H4 (cell line): ENCODE measurements at regions not wholly inside any gene's neighbourhood (a gene's known extent, or its start where the extent isn't known, plus 50 kb on each side); places are given as distances from the start of the nearest gene placed in this dataset.

Experiments
- DNase-seq: peaks from one replicate; pipeline ENCODE4 v3.0.0-alpha.2; 2015; ENCODE audit warnings: low spot score

DNA sequence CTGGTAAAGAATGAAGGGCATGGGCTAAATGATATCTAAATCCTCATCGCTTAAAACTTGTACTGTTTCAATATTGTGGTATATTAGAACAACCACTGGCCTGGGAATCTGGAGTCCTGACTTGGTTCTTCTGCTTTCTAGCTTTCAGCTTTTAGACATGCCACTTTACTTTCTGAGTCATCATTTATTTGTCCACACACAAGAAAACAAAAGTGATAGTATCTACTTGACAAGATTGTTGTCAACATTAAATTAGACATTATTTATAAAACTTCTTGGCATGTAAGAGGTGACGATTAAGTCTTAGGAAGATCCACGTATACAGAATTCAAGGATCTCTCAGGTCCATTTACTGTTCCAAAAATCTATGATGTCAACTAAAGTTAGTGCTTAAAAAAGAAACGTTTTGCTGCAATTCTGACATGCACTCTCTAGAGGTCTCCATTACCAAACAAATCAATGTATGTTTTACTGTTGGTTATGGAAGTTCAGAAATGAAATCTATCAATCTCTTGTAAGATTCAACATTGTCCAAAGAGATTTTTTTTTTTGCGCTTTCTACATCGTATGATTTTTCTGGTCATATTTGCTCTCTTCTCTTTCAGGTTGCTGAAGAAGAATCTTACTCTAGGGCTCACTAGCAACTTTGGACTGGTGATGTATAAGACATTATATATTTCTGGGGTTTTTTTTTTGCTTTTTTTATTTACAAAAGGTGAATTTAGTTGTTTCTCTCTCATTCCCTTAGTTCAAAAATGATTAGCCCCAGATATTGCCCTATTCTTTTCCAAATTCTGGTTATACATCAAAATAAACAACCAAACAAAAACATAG, 53.6 kb upstream of the DYNC1I1 start:
- peak; percentile 35 for DNase-seq

DNA sequence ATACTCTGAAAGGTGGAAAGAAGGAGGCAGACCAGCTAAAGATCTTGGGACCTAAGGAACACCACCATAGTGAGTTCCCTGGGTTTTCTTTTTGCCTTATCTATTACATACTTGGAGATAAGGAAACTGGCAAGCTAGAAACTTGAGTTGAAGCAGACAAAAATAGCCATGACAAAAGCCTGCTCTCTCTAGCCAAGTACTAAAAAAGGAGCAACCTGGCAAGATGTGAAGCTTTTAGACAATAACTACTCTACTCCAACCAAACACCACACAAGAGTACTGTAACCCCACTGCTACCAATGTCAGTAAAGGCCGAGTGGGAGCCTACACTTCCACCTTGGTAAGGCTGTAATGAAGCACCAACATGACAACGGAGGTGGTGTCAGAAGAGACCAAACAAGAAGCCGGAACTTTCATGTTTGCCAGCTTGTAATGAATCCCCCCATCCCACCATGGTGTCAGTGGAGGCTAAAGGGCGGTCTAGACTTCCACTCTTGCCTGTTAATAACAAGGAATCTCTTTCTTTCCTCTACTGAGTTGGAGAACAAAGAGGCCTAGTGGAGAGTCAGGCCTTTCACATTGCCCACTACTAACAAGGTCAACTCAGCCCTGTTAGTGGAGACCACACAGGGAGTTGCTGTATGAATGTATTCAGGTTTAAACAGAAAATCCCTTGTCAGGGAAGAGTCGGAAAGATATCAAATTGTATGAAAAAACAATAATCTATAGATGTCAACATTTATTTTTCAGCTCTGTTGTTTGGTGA, 55.8 kb upstream of the DYNC1I1 start:
- no peak for DNase-seq

DNA sequence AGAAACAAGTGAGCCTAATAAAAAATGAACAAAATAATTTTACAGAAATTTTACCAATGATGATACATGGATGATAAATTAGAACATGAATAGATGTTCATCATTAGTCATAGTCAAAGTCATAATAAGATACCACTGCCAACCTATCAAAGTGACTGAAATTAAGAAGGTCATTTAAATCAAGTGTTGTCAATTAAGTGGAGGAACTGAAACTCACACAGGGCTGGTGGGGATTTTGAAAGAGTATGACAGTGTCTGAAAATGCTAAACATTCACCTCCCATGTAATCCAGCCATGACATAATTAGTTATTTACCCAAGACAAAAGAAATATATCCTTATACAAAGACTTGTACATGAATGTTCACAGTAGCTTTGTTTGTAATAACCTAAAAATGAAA, 57.1 kb upstream of the DYNC1I1 start:
- DNase-seq, result no peak

DNA sequence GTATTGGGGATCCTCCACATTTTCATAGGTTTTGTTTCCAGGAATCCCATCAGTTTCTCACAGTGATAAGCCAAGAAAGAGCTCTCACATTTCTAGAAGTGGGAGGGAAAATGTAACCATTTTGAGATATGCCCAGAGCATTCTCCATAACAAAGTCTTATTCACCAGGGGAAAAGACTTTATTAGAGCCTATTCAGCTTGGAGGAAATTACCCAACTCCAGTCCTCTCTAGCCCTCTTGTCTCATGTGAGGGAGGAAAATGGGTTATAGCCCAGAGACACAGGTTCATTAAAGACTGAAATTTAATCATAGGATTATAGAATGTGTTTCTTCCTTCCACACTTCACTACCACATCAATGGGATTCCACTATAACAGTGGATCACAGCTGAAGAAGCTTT, 61.6 kb upstream of the DYNC1I1 start:
- DNase-seq, result no peak

DNA sequence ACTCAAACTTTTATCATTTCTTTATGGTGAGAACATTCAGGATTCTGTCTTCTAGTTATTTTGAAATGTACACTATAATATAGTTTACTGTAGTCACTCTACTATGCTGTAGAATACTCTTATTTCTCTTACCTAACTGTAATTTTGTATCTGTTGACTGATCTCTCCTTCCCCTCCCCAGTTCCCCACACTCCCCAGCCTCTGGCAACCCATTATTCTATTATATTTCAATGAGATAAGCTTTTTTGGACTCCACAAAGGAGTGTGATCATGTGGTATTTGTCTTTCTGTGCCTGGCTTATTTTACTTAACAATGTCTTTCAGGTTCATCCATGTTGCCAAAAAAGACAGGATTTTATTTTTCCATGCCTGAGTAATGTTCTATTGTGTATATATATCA, 71.4 kb upstream of the DYNC1I1 start:
- no peak for DNase-seq

DNA sequence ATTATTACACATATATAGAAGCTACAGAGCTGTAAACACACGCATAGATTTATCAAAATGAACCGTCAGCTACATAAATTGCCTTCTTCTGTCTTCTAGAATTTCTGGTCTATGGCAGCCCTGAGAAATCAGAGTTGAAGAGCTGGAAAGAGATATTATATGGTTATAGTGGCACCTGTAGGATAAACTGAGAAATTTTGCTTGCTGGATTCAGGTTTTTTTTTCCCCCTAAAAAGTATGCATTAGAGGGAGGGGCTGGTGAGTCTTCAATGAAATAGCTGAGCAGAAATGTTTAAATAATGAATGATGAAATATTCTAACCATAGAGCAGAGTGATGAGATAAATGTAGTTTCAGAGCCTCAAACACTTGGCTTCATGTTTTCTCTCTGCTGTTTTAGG, 78.0 kb upstream of the DYNC1I1 start:
- DNase-seq, result no peak

DNA sequence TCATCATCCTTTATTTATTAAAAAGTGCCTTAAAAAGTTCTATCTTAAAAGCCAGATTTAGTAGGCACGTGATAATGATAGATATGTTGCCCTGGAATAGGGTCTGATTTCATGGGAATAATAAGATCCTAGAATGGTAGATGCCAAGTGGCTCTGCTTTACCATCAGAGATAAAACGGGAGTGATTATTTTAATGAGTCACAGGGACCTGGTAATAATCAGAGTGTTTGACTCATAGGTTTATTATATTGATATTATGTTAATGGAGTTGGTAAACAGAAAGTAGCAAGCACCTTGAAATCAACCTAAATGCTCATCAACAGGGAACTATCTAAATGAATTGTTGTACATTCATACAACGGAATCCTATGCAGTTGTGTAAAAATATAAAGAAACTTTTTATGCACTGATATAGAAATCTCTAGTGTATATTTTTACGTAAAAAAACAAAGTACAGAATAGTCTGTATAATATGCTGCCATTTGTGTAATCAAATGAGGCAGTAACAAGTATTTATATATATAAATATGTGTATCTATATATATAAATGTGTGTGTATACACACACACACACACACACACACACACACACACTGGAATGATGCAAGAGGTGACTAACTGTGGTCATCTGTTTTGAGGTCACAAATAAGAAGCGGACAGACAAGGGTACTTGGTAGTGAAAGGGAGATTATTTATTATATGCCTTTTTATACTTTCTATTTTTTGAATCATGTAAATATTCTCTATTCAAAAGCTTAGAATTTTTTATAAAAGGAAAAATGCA, 78.6 kb upstream of the DYNC1I1 start:
- DNase-seq, result peak; percentile 31

DNA sequence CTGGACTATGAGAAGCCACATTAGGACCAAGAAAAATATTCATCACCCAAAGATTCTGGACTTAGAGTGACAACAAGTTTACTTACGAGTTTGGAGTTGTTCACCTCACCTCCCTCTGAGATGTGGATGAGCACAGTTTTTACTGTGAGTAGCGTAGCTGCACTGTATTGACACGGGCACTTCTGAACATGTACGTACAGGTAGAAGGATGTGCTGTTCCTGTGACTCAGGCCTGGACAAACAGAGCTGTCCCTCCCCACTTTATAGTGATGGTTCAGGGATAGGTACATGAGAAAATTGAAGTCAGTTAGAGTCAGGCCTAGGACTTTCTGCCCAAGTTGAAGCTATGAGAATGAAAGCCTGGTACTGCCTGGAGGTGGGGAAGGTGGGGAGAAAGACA, 80.9 kb upstream of the DYNC1I1 start:
- no peak for DNase-seq

DNA sequence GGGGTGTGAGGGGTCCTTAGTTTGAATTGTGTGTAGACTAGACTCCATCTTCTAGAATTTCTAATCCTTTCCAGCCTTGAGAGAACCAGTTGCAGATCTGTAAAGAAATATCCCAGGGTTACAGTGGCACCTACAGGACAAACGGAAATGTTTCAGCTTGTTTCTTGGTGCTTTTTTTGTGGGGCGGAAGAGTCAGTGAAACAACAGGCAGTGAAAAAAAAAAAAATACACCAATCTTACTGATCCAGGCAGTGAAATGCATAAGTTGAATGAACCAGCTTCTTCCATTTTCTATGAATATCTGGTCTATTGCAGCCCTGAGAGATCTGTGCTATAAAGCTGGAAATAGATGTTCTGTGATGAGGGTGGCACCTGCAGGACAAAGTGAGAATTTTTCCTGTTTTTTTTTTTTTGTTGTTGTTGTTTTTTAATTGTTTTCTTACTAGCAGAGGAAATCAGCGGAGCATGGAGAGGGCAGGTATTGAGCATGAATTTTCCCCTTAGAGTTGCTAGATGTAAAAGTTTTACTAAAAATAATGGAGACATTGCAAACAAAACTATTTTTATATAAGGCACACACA, 81.9 kb upstream of the DYNC1I1 start:
- peak; percentile 68 for DNase-seq

DNA sequence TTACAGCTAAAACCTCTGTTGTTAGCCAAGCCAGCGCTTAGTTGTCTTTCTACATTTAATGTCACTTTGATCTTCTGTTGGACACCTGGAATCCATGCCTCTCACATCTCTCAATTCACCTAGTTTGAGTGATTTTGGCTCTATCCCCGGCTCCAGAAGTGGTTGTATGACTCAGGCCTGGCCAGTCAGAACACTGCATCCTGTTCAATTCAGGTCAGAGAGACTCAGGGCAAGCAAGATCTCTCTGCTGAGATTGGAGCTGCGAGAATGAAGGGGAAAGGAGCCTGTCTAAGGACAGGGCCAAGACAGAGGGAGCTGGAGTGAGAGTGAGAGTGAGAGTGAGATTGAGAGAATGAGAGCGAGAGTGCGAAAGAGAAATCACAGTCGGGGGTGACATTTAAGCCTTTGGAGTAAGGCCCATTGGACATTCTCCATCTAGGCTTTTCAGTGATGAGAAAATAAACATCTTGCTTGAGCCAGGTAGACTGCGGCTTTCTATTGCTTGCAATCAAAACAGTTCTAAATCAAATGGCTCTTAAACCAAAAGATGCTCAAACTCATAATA, 83.3 kb upstream of the DYNC1I1 start:
- no peak for DNase-seq

DNA sequence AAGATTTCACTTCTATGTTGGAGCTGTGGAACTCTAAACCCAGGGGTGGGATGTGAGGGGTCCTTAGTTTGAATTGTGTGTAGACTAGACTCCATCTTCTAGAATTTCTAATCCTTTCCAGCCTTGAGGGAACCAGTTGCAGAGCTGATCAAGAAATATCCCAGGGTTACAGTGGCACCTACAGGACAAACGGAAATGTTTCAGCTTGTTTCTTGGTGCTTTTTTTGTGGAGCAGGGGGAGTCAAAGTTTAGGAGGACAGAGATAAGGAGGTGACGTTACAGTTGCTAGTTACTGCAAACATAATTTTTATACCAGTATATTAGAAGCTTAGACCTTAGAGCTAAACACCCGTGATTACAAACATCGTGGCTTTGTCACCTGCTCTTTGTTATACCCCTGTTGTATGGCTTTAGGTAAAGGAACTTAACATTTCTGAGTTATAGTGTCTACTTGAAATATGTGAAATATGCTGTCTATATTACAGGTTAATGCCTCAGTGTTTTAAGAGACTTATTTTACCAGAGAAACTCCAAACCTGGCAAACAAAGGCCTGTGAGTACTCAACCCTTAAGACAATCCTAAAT, 84.5 kb upstream of the DYNC1I1 start:
- peak; percentile 52 for DNase-seq

DNA sequence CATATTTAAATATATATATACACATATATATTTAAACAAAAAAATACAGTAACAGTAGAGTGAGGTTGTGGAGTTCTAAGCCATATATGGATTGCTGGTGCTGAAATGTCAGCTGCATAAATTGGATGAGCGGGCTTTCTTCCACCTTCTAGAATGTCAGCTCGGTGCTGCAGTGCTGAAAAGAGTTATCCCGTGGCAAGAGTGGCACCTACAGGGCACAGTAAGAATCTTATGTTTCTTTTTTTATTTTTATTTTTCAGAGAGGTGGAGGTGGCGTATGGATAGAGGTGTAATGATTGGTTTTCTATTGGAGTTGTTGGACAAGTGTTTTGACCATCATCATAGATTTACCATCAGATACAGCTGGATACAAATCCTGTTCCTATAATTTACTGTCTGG, 86.2 kb upstream of the DYNC1I1 start:
- peak; percentile 76 for DNase-seq

DNA sequence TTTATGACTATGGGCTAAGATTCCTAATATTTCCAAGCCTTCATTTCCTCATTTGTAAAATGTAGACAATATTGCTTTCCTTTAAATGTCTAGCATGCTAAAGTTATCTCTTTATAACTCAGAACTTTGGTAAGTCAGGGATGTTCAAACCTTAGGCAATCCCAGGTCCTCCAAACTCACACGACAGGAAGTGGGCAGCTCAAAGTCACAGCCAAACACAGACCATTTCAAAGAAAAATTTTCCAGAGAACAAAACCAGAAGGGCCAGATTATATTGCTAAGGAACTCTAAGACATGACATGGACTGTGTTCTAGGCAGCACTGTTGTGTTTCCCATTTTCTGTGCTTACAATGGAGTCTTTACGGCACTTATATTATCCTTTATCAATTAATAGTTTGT, 87.8 kb upstream of the DYNC1I1 start:
- no peak for DNase-seq

DNA sequence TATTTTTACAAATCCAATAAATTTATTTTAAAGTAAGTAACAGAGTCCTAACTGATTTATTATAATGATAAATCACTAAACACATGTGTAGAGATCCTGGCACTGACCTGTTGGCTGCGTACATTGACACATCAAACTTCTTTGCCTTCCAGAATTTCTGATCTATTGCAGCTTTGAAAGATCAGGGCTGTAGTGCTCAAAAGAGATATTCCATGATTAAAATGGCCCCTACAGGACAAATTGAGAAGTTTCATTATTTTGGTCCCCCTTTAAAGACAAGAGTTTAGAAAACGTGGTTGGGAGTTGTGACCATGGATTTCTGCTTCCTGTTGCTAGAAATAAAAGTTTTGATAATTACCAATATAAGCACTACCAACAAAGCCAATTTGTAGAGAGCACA, 87.7 kb upstream of the PDK4 start:
- DNase-seq, result peak; percentile 52

DNA sequence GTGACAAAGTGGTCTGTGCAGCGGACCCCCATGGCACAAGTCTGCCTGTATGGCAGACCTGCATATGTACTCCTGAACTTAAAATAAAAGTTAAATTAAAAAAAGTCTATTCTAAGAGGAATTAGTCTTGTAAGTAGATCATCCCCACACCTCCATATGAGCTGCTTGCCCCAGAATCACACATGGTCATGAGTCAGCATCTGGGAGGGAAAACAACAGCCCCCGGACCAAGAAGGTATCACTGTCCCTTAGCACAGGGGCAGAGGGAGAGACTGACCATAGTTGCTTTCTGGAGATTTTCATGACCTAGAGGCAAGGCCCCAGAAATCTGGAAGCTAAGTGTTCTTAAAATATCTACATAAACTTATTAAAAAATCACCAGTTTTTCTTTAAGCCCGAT, 86.6 kb upstream of the PDK4 start:
- no peak for DNase-seq

DNA sequence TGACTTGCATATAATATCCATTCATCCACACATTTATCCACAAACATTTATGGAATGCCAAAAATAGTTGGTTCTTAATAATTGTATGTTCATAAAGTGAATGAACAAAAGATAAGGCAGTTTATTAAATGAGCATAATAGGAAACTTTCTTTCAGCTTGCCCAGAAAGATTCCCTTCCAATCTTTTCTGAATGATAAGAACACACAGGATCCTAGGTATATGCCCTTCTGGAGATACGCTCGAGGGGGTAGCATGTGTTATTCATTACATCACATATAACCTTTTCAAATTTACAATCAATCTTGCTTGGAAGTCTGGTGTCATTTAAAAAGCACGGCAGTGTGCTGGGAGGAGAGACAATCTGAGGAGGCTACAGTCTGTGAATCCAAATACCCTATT, 80.4 kb upstream of the PDK4 start:
- DNase-seq, result no peak

DNA sequence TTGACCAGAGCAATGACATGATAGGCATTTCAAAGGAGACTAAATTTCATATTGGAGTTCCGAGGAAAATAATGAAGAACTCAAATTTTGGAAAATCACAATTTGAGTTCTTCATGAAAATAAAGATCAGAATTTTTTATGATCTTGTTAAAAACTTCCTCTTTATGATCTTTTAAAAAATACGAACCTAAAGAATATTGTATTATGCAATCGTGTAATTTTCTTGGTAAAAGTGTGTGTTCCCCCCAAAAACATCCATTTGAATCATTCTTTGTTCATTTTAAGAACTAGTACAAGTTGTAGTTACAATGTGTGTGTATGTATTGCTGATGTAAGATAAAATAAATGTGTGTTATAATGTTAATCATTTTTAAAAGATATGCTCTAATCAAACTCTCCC, 79.3 kb upstream of the PDK4 start:
- no peak for DNase-seq

DNA sequence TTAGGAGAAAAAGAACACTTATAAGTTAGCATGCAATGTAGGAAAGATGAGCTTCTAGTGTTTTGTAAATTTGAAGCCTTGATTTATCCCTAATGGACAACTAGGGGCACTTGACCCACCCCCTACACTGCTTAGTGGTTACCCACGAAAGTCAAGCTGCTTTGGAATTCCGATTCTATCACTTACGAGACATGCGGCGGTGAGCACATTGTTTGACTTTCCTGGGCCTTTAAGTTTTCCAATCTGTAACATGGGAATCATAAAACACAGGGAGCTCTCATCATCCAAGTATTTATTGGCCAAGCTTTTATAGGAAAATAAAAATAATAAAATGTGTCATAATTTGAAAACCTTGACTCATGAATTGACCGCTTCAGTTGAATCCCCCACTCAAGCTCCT, 78.7 kb upstream of the PDK4 start:
- no peak for DNase-seq

DNA sequence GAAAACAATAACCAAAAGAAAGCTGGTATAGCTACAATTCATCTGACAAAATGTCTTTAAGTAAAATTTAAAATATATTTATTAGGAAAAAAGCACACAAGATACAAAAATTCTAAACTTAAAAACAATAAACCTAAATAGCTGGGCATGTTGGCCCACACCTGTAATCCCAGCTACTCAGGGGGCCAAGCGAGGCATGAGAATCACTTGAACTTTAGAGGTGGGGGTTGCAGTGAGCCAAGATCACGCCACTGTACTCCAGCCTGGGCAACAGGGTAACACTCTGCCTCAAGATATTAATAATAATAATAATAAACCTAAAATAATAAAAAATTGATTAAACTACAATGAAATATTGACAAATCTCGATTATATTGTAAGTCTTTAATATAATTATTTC, 77.8 kb upstream of the PDK4 start:
- no peak for DNase-seq

DNA sequence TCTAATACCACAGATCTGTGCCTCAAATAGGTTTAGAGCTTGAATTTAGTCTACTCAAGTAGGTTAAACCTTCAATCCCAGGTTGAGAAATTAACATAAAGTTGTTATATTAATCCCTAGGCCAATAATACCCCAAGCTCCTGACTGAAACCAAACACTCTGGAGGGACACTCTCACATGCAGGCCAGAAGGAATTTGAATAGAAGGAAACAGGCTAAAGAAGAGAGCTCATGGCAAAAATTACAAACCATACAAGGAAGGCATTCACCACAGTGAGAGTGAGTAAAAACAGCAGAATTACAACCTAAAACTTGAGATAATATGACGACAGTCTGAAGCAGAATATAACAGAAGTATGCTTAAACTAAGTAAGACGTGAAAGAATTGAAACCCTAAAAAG, 76.1 kb upstream of the PDK4 start:
- DNase-seq, result no peak

DNA sequence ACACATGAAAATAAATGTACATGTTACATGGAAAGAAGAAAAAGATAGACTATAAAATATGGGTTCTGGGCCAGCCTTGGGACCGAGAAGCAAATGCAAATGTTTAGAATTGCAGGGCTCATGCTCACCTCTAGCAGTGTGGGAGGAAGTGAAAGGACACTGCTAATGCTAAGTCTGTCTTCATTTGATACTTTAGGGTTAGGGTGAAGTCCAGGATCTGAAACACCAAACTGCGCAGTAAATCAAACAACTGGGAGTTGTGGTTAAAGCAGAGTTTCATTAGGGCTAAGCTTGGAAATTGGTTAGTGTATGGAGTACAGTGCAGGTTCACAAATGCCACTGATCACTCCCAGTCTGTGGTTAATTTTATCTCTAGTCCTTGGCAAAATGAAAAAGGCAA, 73.2 kb upstream of the PDK4 start:
- no peak for DNase-seq
